Adrenal gland (tissue), 9 donors: ENCODE measurements at regions not wholly inside any gene's neighbourhood (a gene's known extent, or its start where the extent isn't known, plus 50 kb on each side); places are given as distances from the start of the nearest gene placed in this dataset.

ENCODE experiments used
- DNase-seq, 7 donors: peaks; one replicate each; pipeline ENCODE4 v3.0.0-alpha.2; 2019 to 2020
- H3K27ac ChIP-seq, 5 donors: fragments of 200-600 bp; sonication (generic) in 4 of 5; 1 replicate in 3 of 5; 2 replicates in 2 of 5; pipeline versions ENCODE4 v1.5.1 to v1.8.0; 2016 to 2020; ENCODE audit warnings: mild to moderate bottlenecking in 1 of 5
- H3K27me3 ChIP-seq: fragments of 200-600 bp; 2 replicates; pipeline ENCODE4 v1.8.0; 2021
- H3K36me3 ChIP-seq, 2 donors: fragments of 200-600 bp; replicated peaks in 1 of 2; 1 replicate in 1 of 2; 2 replicates in 1 of 2; pipeline versions ENCODE4 v1.5.1 to v1.8.0; 2018 to 2022
- H3K4me1 ChIP-seq, 2 donors: fragments of 200-600 bp; replicated peaks in 1 of 2; 1 replicate in 1 of 2; 2 replicates in 1 of 2; pipeline versions ENCODE4 v1.5.1 to v1.8.0; 2018 to 2021
- H3K4me3 ChIP-seq, 4 donors: fragments of 200-600 bp; sonication (generic) in 3 of 4; one replicate each; pipeline ENCODE4 v1.5.1; 2016 to 2018
- H3K9me3 ChIP-seq, 3 donors: fragments of 200-600 bp; sonication (generic) in 1 of 3; replicated peaks in 1 of 3; 1 replicate in 2 of 3; 2 replicates in 1 of 3; pipeline versions ENCODE4 v1.5.1 to v1.8.0; 2016 to 2021
- POLR2A ChIP-seq, 2 donors: fragments of 450-650 bp; IDR thresholded peaks; one replicate each; pipeline ENCODE4 v1.6.1; 2017; ENCODE audit warnings: antibody characterized with exemption in 2 of 2, mild to moderate bottlenecking in 2 of 2, moderate library complexity in 1 of 2
- WGBS, 4 donors: extraction: QIAGEN DNeasy Blood & Tissue Kit in 2 of 4; methylation state at CpG; one replicate each; pipeline versions ENCODE4 v1.1.5 to v1.1.7; 2013 to 2017; 5-methylcytosine and 5-hydroxymethylcytosine counted together
- intact Hi-C, 2 donors: fragments of 100-400 bp; cut with DNase I; formaldehyde crosslinking; loops; one replicate each; pipeline versions ENCODE4 v1.14.1 to v1.15.0; 2022 to 2023
- TF ChIP-seq, protein P1 (sequence below), 6 experiments: fragments of 450-650 bp in 4 of 6; fragments of 200-600 bp in 2 of 6; sonication (generic) in 1 of 6; IDR thresholded peaks; 1 replicate in 5 of 6; 2 replicates in 1 of 6; pipeline versions ENCODE4 v1.5.1 to v1.8.0; 2016 to 2021; ENCODE audit warnings: antibody characterized with exemption in 6 of 6, mild to moderate bottlenecking in 2 of 6, moderate library complexity in 1 of 6
- donor health status: healthy with polysubstance abuse.
- donor health status: Bipolar disorder and iron deficiency.
- donor health status: DM: yes; HTN: yes; CAD: no.
- donor health status: DM: no; HTN: no; CAD: no.
- donor health status: DM: no; HTN: no; CAD: no.

DNA sequence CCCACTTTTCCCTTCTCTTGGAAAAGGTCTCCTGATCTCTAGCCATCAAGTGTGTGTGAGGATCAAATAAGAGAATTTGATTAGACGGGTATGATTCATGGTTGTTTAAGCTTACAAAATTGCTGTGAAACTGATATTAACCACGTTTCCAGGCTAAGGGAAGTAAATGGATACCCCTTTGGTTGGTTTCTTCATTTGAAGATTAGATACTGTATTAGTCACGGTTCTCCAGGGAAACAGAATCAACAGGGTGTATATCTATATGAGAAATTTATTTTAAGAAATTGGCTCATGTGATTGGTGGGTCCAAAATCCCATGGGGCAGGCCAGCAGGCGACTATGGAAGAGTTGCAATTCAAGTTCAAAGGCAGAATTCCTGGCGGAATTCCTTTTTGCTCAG is 112.7 kb upstream of the SELENOK start:
- Histone ChIP-seq H3K36me3 (no peaks in the 10 kb centered on the region), H3K27me3 (no peaks in the 10 kb centered on the region), H3K4me3 (no peak overlapping the region), H3K9me3 (no peaks in the 10 kb centered on the region), H3K27ac (no peak overlapping the region), H3K4me1 (no peaks in the 10 kb centered on the region)
- intact Hi-C loops = no loop called here
- DNase-seq = no peak
- WGBS, 4 donors = 56 to 74% (median 71%) methylated on average over 5 of the region's 5 CpGs
- TF ChIP-seq, protein P1, sequence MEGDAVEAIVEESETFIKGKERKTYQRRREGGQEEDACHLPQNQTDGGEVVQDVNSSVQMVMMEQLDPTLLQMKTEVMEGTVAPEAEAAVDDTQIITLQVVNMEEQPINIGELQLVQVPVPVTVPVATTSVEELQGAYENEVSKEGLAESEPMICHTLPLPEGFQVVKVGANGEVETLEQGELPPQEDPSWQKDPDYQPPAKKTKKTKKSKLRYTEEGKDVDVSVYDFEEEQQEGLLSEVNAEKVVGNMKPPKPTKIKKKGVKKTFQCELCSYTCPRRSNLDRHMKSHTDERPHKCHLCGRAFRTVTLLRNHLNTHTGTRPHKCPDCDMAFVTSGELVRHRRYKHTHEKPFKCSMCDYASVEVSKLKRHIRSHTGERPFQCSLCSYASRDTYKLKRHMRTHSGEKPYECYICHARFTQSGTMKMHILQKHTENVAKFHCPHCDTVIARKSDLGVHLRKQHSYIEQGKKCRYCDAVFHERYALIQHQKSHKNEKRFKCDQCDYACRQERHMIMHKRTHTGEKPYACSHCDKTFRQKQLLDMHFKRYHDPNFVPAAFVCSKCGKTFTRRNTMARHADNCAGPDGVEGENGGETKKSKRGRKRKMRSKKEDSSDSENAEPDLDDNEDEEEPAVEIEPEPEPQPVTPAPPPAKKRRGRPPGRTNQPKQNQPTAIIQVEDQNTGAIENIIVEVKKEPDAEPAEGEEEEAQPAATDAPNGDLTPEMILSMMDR (IDR thresholded peaks at IDR 0.05) = no peak
- no peak for TF ChIP-seq POLR2A (IDR thresholded peaks at IDR 0.05)

DNA sequence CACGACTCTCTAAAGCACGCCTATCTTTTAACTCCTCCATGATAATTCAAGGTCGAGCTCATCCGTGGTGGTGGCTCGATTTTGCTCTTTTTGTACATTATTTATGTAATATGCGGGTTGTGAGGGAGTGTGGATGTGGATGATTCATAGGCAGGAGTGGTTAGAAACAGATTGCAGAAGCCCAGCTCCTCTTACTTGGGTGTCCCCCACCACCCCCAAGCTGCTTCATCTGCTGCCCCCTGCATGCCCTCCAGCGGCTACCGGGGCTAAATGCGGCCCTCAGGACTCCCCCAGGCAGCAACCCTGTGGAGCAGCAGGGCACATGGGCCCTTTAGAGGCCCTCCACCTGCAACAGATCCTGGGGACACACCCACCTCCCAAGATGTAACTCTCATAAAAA is 111.5 kb upstream of the SELENOK start:
- no peak overlapping the region for H3K4me3 ChIP-seq
- no peak for TF ChIP-seq POLR2A (IDR thresholded peaks at IDR 0.05)
- TF ChIP-seq, protein P1 (IDR thresholded peaks at IDR 0.05) = no peak
- DNase-seq = no peak
- H3K9me3 ChIP-seq = no peaks in the 10 kb centered on the region
- H3K27ac ChIP-seq = no peak overlapping the region
- no peaks in the 10 kb centered on the region for H3K27me3 ChIP-seq
- 40 to 66% (median 52%) methylated on average over 7 to 9 of the region's 9 CpGs for WGBS, 4 donors
- intact Hi-C loops = no loop called here
- no peaks in the 10 kb centered on the region for H3K4me1 ChIP-seq
- no peaks in the 10 kb centered on the region for H3K36me3 ChIP-seq

DNA sequence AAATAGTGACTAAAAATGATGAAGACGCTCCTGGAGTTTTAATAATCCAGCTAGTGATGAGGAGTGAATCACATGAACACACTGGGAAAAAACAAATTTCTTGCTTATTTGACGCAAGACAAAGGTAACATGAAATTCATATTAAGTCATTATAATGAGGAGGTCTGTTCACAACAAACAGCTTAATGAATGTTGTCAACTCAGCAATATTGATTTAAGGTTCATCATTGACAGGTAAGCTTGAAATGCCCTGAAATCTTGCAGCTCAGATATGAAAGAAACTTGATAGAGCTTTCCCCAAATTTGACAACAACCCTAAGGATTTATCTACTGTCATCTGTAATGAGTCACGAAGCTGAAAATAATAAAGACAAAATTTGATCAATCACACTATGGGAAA is 108.1 kb upstream of the SELENOK start:
- Histone ChIP-seq H3K4me3 (no peak overlapping the region), H3K36me3 (no peaks in the 10 kb centered on the region), H3K27me3 (no peaks in the 10 kb centered on the region), H3K9me3 (no peaks in the 10 kb centered on the region), H3K4me1 (no peaks in the 10 kb centered on the region), H3K27ac (no peak overlapping the region)
- no peak for TF ChIP-seq POLR2A (IDR thresholded peaks at IDR 0.05)
- TF ChIP-seq, protein P1 (IDR thresholded peaks at IDR 0.05) = no peak
- no peak for DNase-seq
- intact Hi-C loops = no loop called here
- WGBS, 4 donors = 74 to 91% (median 86%) methylated on average over 3 of the region's 3 CpGs

DNA sequence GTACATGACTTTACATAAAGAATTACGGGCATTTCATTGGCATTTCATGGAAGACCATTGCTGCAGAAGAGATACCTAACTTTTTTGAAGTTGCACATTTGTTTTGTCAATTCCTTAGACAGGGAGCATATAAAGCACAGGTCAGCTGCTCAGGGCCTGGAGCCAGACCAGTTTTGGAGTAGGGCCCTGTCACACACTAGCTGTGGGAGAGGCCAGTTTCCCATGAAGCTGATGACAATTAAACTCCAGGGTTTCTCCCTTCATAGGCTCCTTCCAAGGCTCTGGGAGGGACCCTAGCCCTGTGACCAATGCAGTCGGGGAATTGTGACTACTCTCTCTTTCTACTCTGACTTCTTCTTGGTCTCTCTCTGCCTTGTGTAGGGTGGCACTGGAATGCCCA is 107.3 kb upstream of the SELENOK start:
- WGBS, 4 donors = 80 to 93% (median 86%) methylated on average over 2 of the region's 2 CpGs
- intact Hi-C loops = no loop called here
- DNase-seq = no peak
- no peak for TF ChIP-seq POLR2A (IDR thresholded peaks at IDR 0.05)
- TF ChIP-seq, protein P1 (IDR thresholded peaks at IDR 0.05) = no peak
- H3K9me3 ChIP-seq = no peaks in the 10 kb centered on the region
- no peaks in the 10 kb centered on the region for H3K36me3 ChIP-seq
- H3K4me1 ChIP-seq = no peaks in the 10 kb centered on the region
- no peak overlapping the region for H3K4me3 ChIP-seq
- H3K27me3 ChIP-seq = no peaks in the 10 kb centered on the region
- H3K27ac ChIP-seq = no peak overlapping the region
